Choroid plexus epithelial cell (primary cell): ENCODE measurements at regions not wholly inside any gene's neighbourhood (a gene's known extent, or its start where the extent isn't known, plus 50 kb on each side); places are given as distances from the start of the nearest gene placed in this dataset.
"Not testable (repeated sequence)": the region's sequence is repeated elsewhere in the genome, so short reads cannot be mapped to it uniquely, and the experiment has no call there.

Experiments
- DNase-seq: peaks from one replicate; pipeline ENCODE4 v3.0.0-alpha.2; 2010; ENCODE audit warnings: low read depth
- H3K4me3 ChIP-seq: 2 replicates; pipeline ENCODE4 v1.5.1; 2011; ENCODE audit warnings: low read depth, mild to moderate bottlenecking, control low read depth, low read length, moderate library complexity
- CTCF ChIP-seq: conservative IDR thresholded peaks from 2 replicates; pipeline ENCODE4 v1.5.1; 2011; ENCODE audit warnings: low read depth, mild to moderate bottlenecking, control low read depth, inconsistent platforms, low read length, moderate library complexity

GRCh38 chr7:57198801-57199200, 66.6 kb upstream of the ZNF479 start:
- no peak overlapping the region for H3K4me3 ChIP-seq
- TF ChIP-seq CTCF = no peak
- no peak for DNase-seq

GRCh38 chr7:57199252-57199651, 67.0 kb upstream of the ZNF479 start:
- DNase-seq = no peak
- no peak for TF ChIP-seq CTCF

GRCh38 chr7:57201021-57201894, 69.0 kb upstream of the ZNF479 start:
- TF ChIP-seq CTCF = no peak
- H3K4me3 ChIP-seq = no peak overlapping the region
- no peak for DNase-seq

More at GRCh38 chr7:57199252-57199651, 67.0 kb upstream of the ZNF479 start:
- no peak overlapping the region for H3K4me3 ChIP-seq

- no peak for TF ChIP-seq CTCF
- no peak for DNase-seq
- H3K4me3 ChIP-seq = no peak overlapping the region
Measured at GRCh38 chr7:57201895-57202210, 69.6 kb upstream of the ZNF479 start.

- H3K4me3 ChIP-seq = no peak overlapping the region
- DNase-seq = no peak
- no peak for TF ChIP-seq CTCF
Measured at GRCh38 chr7:57202274-57202673, 70.0 kb upstream of the ZNF479 start.

- TF ChIP-seq CTCF = no peak
- no peak overlapping the region for H3K4me3 ChIP-seq
- no peak for DNase-seq
Measured at GRCh38 chr7:57203161-57203791, 71.0 kb upstream of the ZNF479 start.

- DNase-seq = not testable (repeated sequence)
Measured at GRCh38 chr7:57203858-57204257, 71.6 kb upstream of the ZNF479 start.

More at GRCh38 chr7:57203858-57204257, 71.6 kb upstream of the ZNF479 start:
- H3K4me3 ChIP-seq = not testable (repeated sequence)
